DOHH2 (cell line): ENCODE measurements at regions not wholly inside any gene's neighbourhood (a gene's known extent, or its start where the extent isn't known, plus 50 kb on each side); places are given as distances from the start of the nearest gene placed in this dataset.
A peak's percentile ranks its signal among the peaks of the same experiment; 100 is the strongest.
"Not testable (repeated sequence)": the region's sequence is repeated elsewhere in the genome, so short reads cannot be mapped to it uniquely, and the experiment has no call there.

Source experiments
- H3F3A ChIP-seq: fragments of 200-600 bp; sonication (generic), shearing (Covaris generic); 2 replicates; pipeline ENCODE4 v1.6.0; 2016; ENCODE audit warnings: antibody characterized with exemption, mild to moderate bottlenecking; ENCODE audit not compliant: control insufficient read depth, insufficient read depth
- H3K27ac ChIP-seq: fragments of 200-600 bp; sonication (generic); 2 replicates; pipeline ENCODE4 v1.5.1; 2014; ENCODE audit warnings: low read depth, mild to moderate bottlenecking, low read length, moderate library complexity
- H3K27me3 ChIP-seq: fragments of 200-600 bp; sonication (generic); 2 replicates; pipeline ENCODE4 v1.6.1; 2014; ENCODE audit warnings: mild to moderate bottlenecking, low read length, mixed read lengths; ENCODE audit not compliant: control insufficient read depth
- H3K36me3 ChIP-seq: fragments of 200-600 bp; sonication (generic); 2 replicates; pipeline ENCODE4 v1.6.1; 2014; ENCODE audit warnings: mild to moderate bottlenecking, low read length, moderate library complexity, mixed read lengths; ENCODE audit not compliant: control insufficient read depth
- H3K4me1 ChIP-seq: fragments of 200-600 bp; sonication (generic); 2 replicates; pipeline ENCODE4 v1.6.1; 2014; ENCODE audit warnings: mild to moderate bottlenecking, low read length, mixed read lengths; ENCODE audit not compliant: control insufficient read depth
- H3K4me2 ChIP-seq: fragments of 200-600 bp; sonication (generic); 2 replicates; pipeline ENCODE4 v1.6.0; 2014; ENCODE audit warnings: mild to moderate bottlenecking, low read length, moderate library complexity
- H3K4me3 ChIP-seq: fragments of 200-600 bp; sonication (generic); 2 replicates; pipeline ENCODE4 v1.5.1; 2014; ENCODE audit warnings: mild to moderate bottlenecking, low read length, mixed read lengths
- H3K79me2 ChIP-seq: fragments of 200-600 bp; sonication (generic); 2 replicates; pipeline ENCODE4 v1.6.1; 2014; ENCODE audit warnings: mild to moderate bottlenecking, low read length, mixed read lengths; ENCODE audit not compliant: control insufficient read depth
- H3K9me2 ChIP-seq: fragments of 200-600 bp; sonication (generic); replicated peaks from 2 replicates; pipeline ENCODE4 v1.6.1; 2014; ENCODE audit warnings: mild to moderate bottlenecking, low read length, mixed read lengths; ENCODE audit not compliant: control insufficient read depth
- H3K9me3 ChIP-seq: fragments of 200-600 bp; sonication (generic); 2 replicates; pipeline ENCODE4 v1.6.1; 2014; ENCODE audit warnings: antibody characterized with exemption, low read length, mixed read lengths; ENCODE audit not compliant: control insufficient read depth, insufficient read depth
- H4K20me1 ChIP-seq: fragments of 200-600 bp; sonication (generic); 2 replicates; pipeline ENCODE4 v1.6.0; 2014; ENCODE audit warnings: low read depth, mild to moderate bottlenecking, antibody characterized with exemption, low read length, moderate library complexity; ENCODE audit not compliant: control insufficient read depth, insufficient read depth
- TF ChIP-seq, protein P1 (sequence below): fragments of 200-600 bp; sonication (generic); IDR thresholded peaks from one replicate; pipeline ENCODE4 v1.5.1; 2014; ENCODE audit warnings: antibody characterized with exemption, mild to moderate bottlenecking, low read depth, low read length; ENCODE audit not compliant: poor library complexity, severe bottlenecking

DNA sequence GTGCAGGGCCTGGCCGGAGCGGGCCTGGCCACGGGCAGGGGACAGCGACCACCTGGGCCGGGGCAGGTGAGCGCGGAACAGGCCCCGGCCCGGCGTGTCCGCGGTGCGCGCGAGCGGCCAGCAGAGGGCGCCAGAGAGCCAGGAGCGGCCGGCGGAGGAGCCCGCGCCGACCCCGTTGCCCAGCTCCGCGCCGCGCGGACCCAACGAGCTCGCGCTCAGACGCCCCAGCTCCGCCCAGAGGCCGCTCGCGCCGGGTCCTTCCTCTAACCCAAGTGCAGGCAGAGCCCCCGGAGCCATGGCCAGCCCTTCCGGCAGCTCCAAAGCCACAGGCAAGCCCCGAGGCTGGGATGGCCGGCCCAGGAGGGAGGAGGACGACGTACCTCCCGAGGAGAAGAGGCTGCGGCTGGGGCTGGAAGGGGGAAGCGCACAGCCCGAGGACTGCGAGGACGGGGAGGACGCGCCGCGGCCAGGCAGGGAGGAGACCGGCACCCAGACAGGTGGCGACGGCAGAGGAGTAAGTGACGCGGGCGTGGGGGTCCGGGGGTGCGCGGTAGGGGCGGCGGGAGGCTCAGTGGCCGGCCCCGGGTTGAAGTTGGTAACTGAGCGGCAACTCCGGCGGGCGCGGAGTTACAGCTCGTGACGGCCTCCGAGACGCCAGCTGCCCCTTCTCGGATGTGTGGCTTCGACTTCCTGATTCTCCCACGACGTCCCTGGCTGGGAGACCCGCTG is 88.1 kb downstream of the DEFB131A start:
- TF ChIP-seq, protein P1, sequence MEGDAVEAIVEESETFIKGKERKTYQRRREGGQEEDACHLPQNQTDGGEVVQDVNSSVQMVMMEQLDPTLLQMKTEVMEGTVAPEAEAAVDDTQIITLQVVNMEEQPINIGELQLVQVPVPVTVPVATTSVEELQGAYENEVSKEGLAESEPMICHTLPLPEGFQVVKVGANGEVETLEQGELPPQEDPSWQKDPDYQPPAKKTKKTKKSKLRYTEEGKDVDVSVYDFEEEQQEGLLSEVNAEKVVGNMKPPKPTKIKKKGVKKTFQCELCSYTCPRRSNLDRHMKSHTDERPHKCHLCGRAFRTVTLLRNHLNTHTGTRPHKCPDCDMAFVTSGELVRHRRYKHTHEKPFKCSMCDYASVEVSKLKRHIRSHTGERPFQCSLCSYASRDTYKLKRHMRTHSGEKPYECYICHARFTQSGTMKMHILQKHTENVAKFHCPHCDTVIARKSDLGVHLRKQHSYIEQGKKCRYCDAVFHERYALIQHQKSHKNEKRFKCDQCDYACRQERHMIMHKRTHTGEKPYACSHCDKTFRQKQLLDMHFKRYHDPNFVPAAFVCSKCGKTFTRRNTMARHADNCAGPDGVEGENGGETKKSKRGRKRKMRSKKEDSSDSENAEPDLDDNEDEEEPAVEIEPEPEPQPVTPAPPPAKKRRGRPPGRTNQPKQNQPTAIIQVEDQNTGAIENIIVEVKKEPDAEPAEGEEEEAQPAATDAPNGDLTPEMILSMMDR, result peak; percentile 60
- not testable (repeated sequence) for H3K9me3 ChIP-seq, H3K4me1 ChIP-seq, H3K27me3 ChIP-seq, H4K20me1 ChIP-seq, H3F3A ChIP-seq, H3K4me2 ChIP-seq, H3K9me2 ChIP-seq, H3K36me3 ChIP-seq, H3K79me2 ChIP-seq, H3K27ac ChIP-seq, H3K4me3 ChIP-seq

DNA sequence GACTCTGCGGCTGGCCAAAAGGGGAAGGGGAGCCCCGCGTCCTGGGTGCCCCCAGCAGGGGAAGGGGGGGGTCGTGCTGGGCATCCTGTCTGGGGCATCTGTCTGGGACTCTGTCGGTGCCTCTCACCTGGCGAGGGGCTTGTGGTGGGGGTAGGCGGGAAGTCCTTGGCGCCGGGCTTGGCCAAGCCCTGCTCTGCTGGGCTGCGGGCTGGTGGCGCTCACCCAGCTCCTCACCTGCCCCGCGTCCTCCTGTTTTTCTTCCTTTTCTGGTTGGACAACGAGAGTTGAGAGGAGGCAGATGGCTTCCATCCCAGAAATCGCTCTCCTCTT is 88.6 kb downstream of the DEFB131A start:
- not testable (repeated sequence) for H3K9me3 ChIP-seq, H4K20me1 ChIP-seq, H3K36me3 ChIP-seq, H3K4me1 ChIP-seq, H3K27ac ChIP-seq, H3K4me3 ChIP-seq, H3F3A ChIP-seq, H3K4me2 ChIP-seq, H3K27me3 ChIP-seq, H3K79me2 ChIP-seq, H3K9me2 ChIP-seq

- H3K27me3 ChIP-seq, H3K9me2 ChIP-seq, H3K79me2 ChIP-seq, H3K9me3 ChIP-seq, H3K4me3 ChIP-seq, H4K20me1 ChIP-seq, H3K27ac ChIP-seq, H3K4me2 ChIP-seq, H3K36me3 ChIP-seq, H3K4me1 ChIP-seq, H3F3A ChIP-seq: not testable (repeated sequence)
Measured at GRCh38 chr4:9537101-9537500, 92.9 kb downstream of the DEFB131A start.

DNA sequence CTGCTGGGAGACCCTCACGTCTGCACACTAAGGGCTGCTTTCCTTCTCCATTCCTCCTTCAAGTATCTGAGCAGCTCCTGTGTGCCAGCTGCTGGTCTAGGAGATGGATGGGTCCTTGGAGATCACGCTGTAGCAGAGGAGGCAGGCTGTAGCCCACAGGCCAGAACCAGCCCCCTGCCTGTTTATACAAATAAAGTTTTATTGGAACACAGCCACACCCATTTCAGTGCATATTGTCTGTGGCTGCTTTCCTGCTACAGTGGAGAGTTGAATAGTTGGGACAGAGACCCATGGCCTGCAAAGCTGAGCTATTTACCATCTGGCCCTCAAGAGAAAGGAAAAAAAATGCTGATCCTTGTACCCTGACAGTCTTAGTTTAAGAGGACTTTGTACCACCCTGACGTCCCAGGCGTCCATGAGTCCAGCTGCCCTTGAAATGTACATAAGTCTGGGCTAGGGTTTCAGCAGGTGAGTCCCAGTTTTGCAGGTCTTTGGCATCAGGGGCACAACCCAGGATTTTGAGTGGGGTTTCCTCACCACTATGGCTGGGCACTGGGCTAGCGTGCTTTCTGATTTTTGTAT is 95.8 kb downstream of the DEFB131A start:
- H3K4me3 ChIP-seq, H3K79me2 ChIP-seq, H3K4me1 ChIP-seq, H4K20me1 ChIP-seq, H3K36me3 ChIP-seq, H3K27ac ChIP-seq, H3K4me2 ChIP-seq, H3K27me3 ChIP-seq, H3F3A ChIP-seq, H3K9me2 ChIP-seq, H3K9me3 ChIP-seq: not testable (repeated sequence)

GRCh38 chr4:9541388-9541915 is 97.2 kb downstream of the DEFB131A start:
- not testable (repeated sequence) for H3K4me2 ChIP-seq, H3K27ac ChIP-seq, H3K9me3 ChIP-seq, H4K20me1 ChIP-seq, H3K4me3 ChIP-seq, H3K4me1 ChIP-seq, H3K27me3 ChIP-seq, H3K79me2 ChIP-seq, H3K9me2 ChIP-seq, H3K36me3 ChIP-seq, H3F3A ChIP-seq

- not testable (repeated sequence) for H3F3A ChIP-seq, H3K79me2 ChIP-seq, H3K9me2 ChIP-seq, H3K9me3 ChIP-seq, H3K4me1 ChIP-seq, H3K36me3 ChIP-seq, H4K20me1 ChIP-seq, H3K27ac ChIP-seq, H3K4me3 ChIP-seq, H3K4me2 ChIP-seq, H3K27me3 ChIP-seq
Measured at GRCh38 chr4:9544851-9545250, 100.6 kb downstream of the DEFB131A start.

DNA sequence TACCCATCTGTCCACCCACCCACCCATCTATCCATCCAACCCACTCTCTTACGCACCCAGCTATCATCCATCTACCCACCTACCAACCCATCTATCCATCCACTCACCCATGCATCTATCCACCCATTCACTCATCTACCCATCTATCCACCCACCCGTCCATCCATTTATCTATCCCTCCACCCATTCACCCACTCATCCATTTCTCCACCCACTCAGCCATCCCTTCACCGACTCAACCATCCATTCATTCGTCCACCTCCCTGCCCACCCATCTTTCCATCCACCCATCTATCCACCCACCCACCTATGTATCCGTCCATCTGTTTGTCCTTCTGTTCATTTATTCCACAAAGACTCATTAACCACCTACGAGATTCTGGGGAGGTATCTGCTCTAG is 103.3 kb downstream of the DEFB131A start:
- H3K27me3 ChIP-seq, H3F3A ChIP-seq, H3K4me3 ChIP-seq, H3K79me2 ChIP-seq, H3K36me3 ChIP-seq, H3K9me2 ChIP-seq, H4K20me1 ChIP-seq, H3K9me3 ChIP-seq, H3K27ac ChIP-seq, H3K4me2 ChIP-seq, H3K4me1 ChIP-seq: not testable (repeated sequence)
